ENCODE measurements at regions not wholly inside any gene's neighbourhood (a gene's known extent, or its start where the extent isn't known, plus 50 kb on each side); places are given as distances from the start of the nearest gene placed in this dataset.

- Histone ChIP-seq H3K36me3 (no peaks in the 10 kb centered on the region), H3K9me3 (no peaks in the 10 kb centered on the region), H3K4me3 (no peak overlapping the region), H3K27me3 (no peaks in the 10 kb centered on the region), H3K4me1 (no peaks in the 10 kb centered on the region), H3K27ac (no peak overlapping the region)
- intact Hi-C loops (cut with DNase I): no loop called here
- no peak for TF ChIP-seq POLR2A (IDR thresholded peaks at IDR 0.05)
- TF ChIP-seq CTCF (IDR thresholded peaks at IDR 0.05): no peak
- WGBS, 2 donors: 59 to 63% methylated on average over 3 of the region's 3 CpGs
- no peak for DNase-seq
These were observed 803.3 kb downstream of the DTWD2 start for GRCh38 chr5:118185018-118185417.

GRCh38 chr5:118176146-118176545, 812.2 kb downstream of the DTWD2 start:
- H3K9me3 ChIP-seq: no peaks in the 10 kb centered on the region
- H3K36me3 ChIP-seq: no peaks in the 10 kb centered on the region
- intact Hi-C loops (cut with DNase I): no loop called here
- TF ChIP-seq POLR2A (IDR thresholded peaks at IDR 0.05) (no peak), CTCF (IDR thresholded peaks at IDR 0.05) (no peak)
- no peaks in the 10 kb centered on the region for H3K27me3 ChIP-seq
- H3K4me1 ChIP-seq: no peaks in the 10 kb centered on the region
- no peak overlapping the region for H3K4me3 ChIP-seq
- H3K27ac ChIP-seq: no peak overlapping the region
- no peak for DNase-seq

GRCh38 chr5:118174671-118175070, 813.7 kb downstream of the DTWD2 start:
- no peak overlapping the region for H3K4me3 ChIP-seq
- DNase-seq: no peak
- WGBS, 2 donors: 84 to 87% methylated on average over 3 of the region's 3 CpGs
- no peak for TF ChIP-seq CTCF (IDR thresholded peaks at IDR 0.05)
- intact Hi-C loops (cut with DNase I): no loop called here
- no peaks in the 10 kb centered on the region for H3K27me3 ChIP-seq
- H3K9me3 ChIP-seq: no peaks in the 10 kb centered on the region
- H3K36me3 ChIP-seq: no peaks in the 10 kb centered on the region
- no peak overlapping the region for H3K27ac ChIP-seq
- no peaks in the 10 kb centered on the region for H3K4me1 ChIP-seq

- H3K9me3 ChIP-seq: no peaks in the 10 kb centered on the region
- no peaks in the 10 kb centered on the region for H3K4me1 ChIP-seq
- no peak for TF ChIP-seq CTCF (IDR thresholded peaks at IDR 0.05)
- no peak for TF ChIP-seq POLR2A (IDR thresholded peaks at IDR 0.05)
- no peaks in the 10 kb centered on the region for H3K27me3 ChIP-seq
- no peaks in the 10 kb centered on the region for H3K36me3 ChIP-seq
- 83 to 85% methylated on average over 5 of the region's 5 CpGs for WGBS, 2 donors
- intact Hi-C loops (cut with DNase I): no loop called here
- no peak for DNase-seq
- H3K27ac ChIP-seq: no peak overlapping the region
- H3K4me3 ChIP-seq: no peak overlapping the region
These were observed 815.0 kb downstream of the DTWD2 start for GRCh38 chr5:118173340-118173739.

- no peak for DNase-seq
- intact Hi-C loops (cut with DNase I): no loop called here
- 82 to 84% methylated on average over 2 of the region's 2 CpGs for WGBS, 2 donors
- TF ChIP-seq POLR2A (IDR thresholded peaks at IDR 0.05): no peak
- TF ChIP-seq CTCF (IDR thresholded peaks at IDR 0.05): no peak
- H3K27me3 ChIP-seq: no peaks in the 10 kb centered on the region
- no peaks in the 10 kb centered on the region for H3K9me3 ChIP-seq
- H3K4me1 ChIP-seq: no peaks in the 10 kb centered on the region
- H3K4me3 ChIP-seq: no peak overlapping the region
- H3K27ac ChIP-seq: no peak overlapping the region
- no peaks in the 10 kb centered on the region for H3K36me3 ChIP-seq
These were observed 822.7 kb downstream of the DTWD2 start for GRCh38 chr5:118165619-118166018.
